ENCODE measurements at regions not wholly inside any gene's neighbourhood (a gene's known extent, or its start where the extent isn't known, plus 50 kb on each side); places are given as distances from the start of the nearest gene placed in this dataset.

DNA sequence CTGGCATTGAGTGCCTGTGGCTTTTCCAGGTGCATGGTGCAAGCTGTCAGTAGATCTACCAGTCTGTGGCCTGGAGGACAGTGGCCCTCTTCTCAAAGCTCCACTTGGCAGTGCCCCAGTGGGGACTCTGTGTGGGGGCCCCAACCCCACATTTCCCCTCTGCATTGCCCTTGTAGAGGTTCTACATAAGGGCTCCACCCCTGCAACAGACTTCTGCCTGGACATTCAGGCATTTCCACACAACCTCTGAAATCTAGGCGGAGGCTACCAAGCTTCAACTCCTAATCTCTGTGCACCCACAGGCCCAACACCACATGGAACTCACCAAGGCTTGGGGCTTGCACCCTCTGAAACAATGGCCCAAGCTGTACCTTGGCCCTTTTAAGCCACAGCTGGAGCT lies 102.7 kb upstream of the PLEKHG7 start:
- intact Hi-C loops (cut with DNase I), result no loop called here
- TF ChIP-seq POLR2AphosphoS5 (IDR thresholded peaks at IDR 0.05; ENCODE audit: insufficient read depth in 1 of 2, low read depth in 1 of 2), result no peak
- no peak overlapping the region for H3K4me3 ChIP-seq
- H3K9me3 ChIP-seq, result no peaks in the 10 kb centered on the region
- no peaks in the 10 kb centered on the region for H3K36me3 ChIP-seq
- H3K4me1 ChIP-seq, result peaks cover under 1% of the 10 kb centered on the region
- H3K27me3 ChIP-seq, result no peaks in the 10 kb centered on the region
- H3K27ac ChIP-seq, result no peak overlapping the region
- no peak for DNase-seq (ENCODE audit: extremely low spot score in 2 of 2)

DNA sequence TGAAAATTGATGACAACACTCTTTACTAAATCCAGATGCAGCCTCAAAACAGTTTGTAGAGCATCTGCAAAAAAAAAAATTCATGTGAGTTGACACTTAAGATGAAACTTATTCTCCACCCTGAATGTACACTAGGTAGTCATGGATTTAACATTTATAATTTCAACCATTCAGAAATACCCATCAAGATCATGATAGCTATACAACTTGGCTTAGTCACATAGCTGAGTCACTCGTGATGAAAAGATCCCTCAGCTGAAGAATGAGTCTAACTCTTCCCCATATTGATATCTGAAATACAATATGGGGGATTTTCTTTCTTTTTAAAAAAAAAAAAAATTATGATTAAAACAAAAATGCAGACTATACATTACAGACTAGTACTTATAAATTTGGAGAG lies 104.8 kb upstream of the PLEKHG7 start:
- Histone ChIP-seq H3K4me1 (no peaks in the 10 kb centered on the region), H3K9me3 (no peaks in the 10 kb centered on the region), H3K4me3 (no peak overlapping the region), H3K27me3 (no peaks in the 10 kb centered on the region), H3K36me3 (no peaks in the 10 kb centered on the region), H3K27ac (no peak overlapping the region)
- no peak for DNase-seq (ENCODE audit: extremely low spot score in 2 of 2)
- intact Hi-C loops (cut with DNase I), result no loop called here
- TF ChIP-seq POLR2A (IDR thresholded peaks at IDR 0.05), result no peak
- TF ChIP-seq, protein P1, sequence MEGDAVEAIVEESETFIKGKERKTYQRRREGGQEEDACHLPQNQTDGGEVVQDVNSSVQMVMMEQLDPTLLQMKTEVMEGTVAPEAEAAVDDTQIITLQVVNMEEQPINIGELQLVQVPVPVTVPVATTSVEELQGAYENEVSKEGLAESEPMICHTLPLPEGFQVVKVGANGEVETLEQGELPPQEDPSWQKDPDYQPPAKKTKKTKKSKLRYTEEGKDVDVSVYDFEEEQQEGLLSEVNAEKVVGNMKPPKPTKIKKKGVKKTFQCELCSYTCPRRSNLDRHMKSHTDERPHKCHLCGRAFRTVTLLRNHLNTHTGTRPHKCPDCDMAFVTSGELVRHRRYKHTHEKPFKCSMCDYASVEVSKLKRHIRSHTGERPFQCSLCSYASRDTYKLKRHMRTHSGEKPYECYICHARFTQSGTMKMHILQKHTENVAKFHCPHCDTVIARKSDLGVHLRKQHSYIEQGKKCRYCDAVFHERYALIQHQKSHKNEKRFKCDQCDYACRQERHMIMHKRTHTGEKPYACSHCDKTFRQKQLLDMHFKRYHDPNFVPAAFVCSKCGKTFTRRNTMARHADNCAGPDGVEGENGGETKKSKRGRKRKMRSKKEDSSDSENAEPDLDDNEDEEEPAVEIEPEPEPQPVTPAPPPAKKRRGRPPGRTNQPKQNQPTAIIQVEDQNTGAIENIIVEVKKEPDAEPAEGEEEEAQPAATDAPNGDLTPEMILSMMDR (IDR thresholded peaks at IDR 0.05), result no peak
- TF ChIP-seq POLR2AphosphoS5 (IDR thresholded peaks at IDR 0.05; ENCODE audit: insufficient read depth in 1 of 2, low read depth in 1 of 2), result no peak

DNA sequence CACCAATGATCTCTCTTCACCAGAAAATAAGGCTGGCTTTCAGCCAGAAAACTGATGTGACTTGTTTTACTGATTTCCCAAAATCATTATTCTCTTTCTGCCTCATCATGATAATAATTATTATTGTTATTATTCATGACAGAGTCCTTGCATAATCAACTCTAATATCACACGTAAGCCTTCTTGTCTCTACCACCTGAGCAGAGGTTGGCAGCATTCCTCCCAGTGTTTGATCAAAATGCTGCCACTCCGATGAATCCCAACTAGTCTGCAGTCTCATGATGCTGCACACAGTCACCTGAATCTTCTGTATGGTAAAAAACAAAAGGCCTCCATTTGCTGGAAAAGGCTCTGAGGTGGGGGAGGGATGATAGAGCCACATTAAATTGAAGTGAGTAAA lies 105.7 kb upstream of the PLEKHG7 start:
- DNase-seq (ENCODE audit: extremely low spot score in 2 of 2), result no peak
- intact Hi-C loops (cut with DNase I), result no loop called here
- H3K27me3 ChIP-seq, result no peaks in the 10 kb centered on the region
- TF ChIP-seq, protein P1 (IDR thresholded peaks at IDR 0.05), result no peak
- TF ChIP-seq POLR2AphosphoS5 (IDR thresholded peaks at IDR 0.05; ENCODE audit: insufficient read depth in 1 of 2, low read depth in 1 of 2) (no peak), POLR2A (IDR thresholded peaks at IDR 0.05) (no peak)
- no peak overlapping the region for H3K4me3 ChIP-seq
- H3K27ac ChIP-seq, result no peak overlapping the region
- H3K4me1 ChIP-seq, result no peaks in the 10 kb centered on the region
- no peaks in the 10 kb centered on the region for H3K9me3 ChIP-seq
- H3K36me3 ChIP-seq, result no peaks in the 10 kb centered on the region

DNA sequence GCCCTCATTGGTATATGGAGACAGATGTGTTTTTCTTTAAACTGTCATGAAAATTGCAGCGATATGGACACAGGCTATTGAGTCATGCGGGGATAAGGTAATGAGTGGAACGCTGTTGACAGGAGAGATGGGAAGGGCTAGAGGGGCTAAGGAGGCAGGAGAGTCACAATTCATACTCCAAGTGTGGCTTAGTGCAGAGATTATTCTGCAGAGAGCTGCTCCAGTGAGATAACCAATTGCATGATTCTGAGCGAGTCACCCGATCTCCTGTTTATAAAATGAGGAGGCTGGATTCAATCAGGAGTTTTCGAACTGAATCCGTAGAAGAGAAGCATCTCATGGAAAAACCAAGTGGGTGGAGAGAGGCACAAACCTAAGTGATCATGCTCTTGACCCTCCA lies 106.4 kb upstream of the PLEKHG7 start:
- no peak for DNase-seq (ENCODE audit: extremely low spot score in 2 of 2)
- TF ChIP-seq POLR2A (IDR thresholded peaks at IDR 0.05) (no peak), POLR2AphosphoS5 (IDR thresholded peaks at IDR 0.05; ENCODE audit: insufficient read depth in 1 of 2, low read depth in 1 of 2) (no peak)
- TF ChIP-seq, protein P1 (IDR thresholded peaks at IDR 0.05), result no peak
- H3K27me3 ChIP-seq, result no peaks in the 10 kb centered on the region
- no peak overlapping the region for H3K4me3 ChIP-seq
- no peaks in the 10 kb centered on the region for H3K9me3 ChIP-seq
- no peaks in the 10 kb centered on the region for H3K36me3 ChIP-seq
- intact Hi-C loops (cut with DNase I), result no loop called here
- no peaks in the 10 kb centered on the region for H3K4me1 ChIP-seq
- no peak overlapping the region for H3K27ac ChIP-seq

DNA sequence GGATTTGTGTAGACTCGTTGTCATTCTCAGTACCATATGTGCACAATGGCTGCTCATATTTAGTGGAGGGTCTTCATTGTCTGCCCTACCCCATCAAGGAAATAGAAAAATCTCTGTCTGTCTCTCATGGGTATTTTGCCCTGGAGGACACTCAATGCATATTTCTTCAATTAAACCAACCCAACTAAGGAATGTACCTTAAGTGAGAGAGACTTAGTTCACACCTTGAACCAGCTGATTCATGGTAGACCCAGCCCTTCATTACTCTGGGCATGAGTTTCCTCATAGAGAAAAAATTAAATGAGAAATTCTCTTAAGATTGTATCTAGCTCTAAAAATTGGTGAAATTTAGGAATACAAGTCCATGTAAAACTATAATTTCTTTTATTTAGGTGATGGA lies 107.1 kb upstream of the PLEKHG7 start:
- no peak overlapping the region for H3K27ac ChIP-seq
- intact Hi-C loops (cut with DNase I), result no loop called here
- TF ChIP-seq POLR2A (IDR thresholded peaks at IDR 0.05) (no peak), POLR2AphosphoS5 (IDR thresholded peaks at IDR 0.05; ENCODE audit: insufficient read depth in 1 of 2, low read depth in 1 of 2) (no peak)
- TF ChIP-seq, protein P1 (IDR thresholded peaks at IDR 0.05), result no peak

More for the DNA sequence above, 107.1 kb upstream of the PLEKHG7 start:
- Histone ChIP-seq H3K27me3 (no peaks in the 10 kb centered on the region), H3K4me3 (no peak overlapping the region), H3K4me1 (no peaks in the 10 kb centered on the region), H3K9me3 (no peaks in the 10 kb centered on the region), H3K36me3 (no peaks in the 10 kb centered on the region)
- DNase-seq (ENCODE audit: extremely low spot score in 2 of 2), result no peak
